Breast epithelium (tissue), 3 donors: ENCODE measurements at regions not wholly inside any gene's neighbourhood (a gene's known extent, or its start where the extent isn't known, plus 50 kb on each side); places are given as distances from the start of the nearest gene placed in this dataset.

Source experiments
- CTCF ChIP-seq, 3 donors: fragments of 450-650 bp; IDR thresholded peaks; one replicate each; pipeline ENCODE4 v1.5.1; 2016 to 2017; ENCODE audit warnings: antibody characterized with exemption in 3 of 3, mild to moderate bottlenecking in 3 of 3, moderate library complexity in 3 of 3
- POLR2A ChIP-seq: fragments of 450-650 bp; IDR thresholded peaks from one replicate; pipeline ENCODE4 v1.6.1; 2016; ENCODE audit warnings: antibody characterized with exemption, mild to moderate bottlenecking, moderate library complexity

DNA sequence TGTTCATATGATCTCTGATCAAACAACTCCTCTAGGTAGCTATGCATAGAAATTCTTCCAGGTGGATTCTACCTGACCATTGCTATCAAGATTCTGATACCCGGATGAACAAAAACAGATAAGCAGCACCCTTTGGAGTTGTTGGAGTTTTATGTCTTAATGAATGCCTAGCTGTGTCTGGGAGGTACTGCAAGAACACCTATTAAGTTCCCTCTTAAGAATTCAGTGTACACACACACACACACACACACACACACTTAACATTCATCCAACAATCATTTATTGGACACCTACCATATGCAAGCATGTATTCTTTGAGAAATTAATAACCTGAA lies 58.1 kb upstream of the FNDC3B start:
- TF ChIP-seq CTCF (IDR thresholded peaks at IDR 0.05), result no peak
- TF ChIP-seq POLR2A, result no peak
